B cell (primary cell): ENCODE measurements at regions not wholly inside any gene's neighbourhood (a gene's known extent, or its start where the extent isn't known, plus 50 kb on each side); places are given as distances from the start of the nearest gene placed in this dataset.

Experiments used
- ATAC-seq: fragments of 200-7000 bp; cut with Tn5 transposase; one replicate; pipeline ENCODE4 v1.10.0; 2021; ENCODE audit warnings: low read depth, mild to moderate bottlenecking, moderate number of reproducible peaks, moderate library complexity
- CTCF ChIA-PET: fragments of 350-600 bp; sonication (Branson Sonifier 250); formaldehyde crosslinking; loops from one replicate; lab custom pipeline; 2021; ENCODE audit warnings: antibody characterized with exemption, inconsistent platforms; lab: Charles Lee
- POLR2A ChIA-PET: fragments of 350-600 bp; sonication (Branson Sonifier 250); formaldehyde crosslinking; loops from one replicate; lab custom pipeline; 2021; ENCODE audit warnings: antibody characterized with exemption; lab: Charles Lee
- DNase-seq: peaks from one replicate; pipeline ENCODE4 v3.0.0; 2013
- H2AFZ ChIP-seq: 2 replicates; pipeline ENCODE4 v1.6.1; 2012; ENCODE audit warnings: mild to moderate bottlenecking, low read depth, low read length; ENCODE audit not compliant: insufficient read depth, poor library complexity, severe bottlenecking
- H3K27ac ChIP-seq, 2 donors: 1 replicate in 1 of 2; 2 replicates in 1 of 2; pipeline ENCODE4 v1.5.1; 2012 to 2013; ENCODE audit warnings: low read length in 2 of 2, mild to moderate bottlenecking in 2 of 2, moderate library complexity in 1 of 2
- H3K27me3 ChIP-seq, 4 experiments: fragments of 200-600 bp in 1 of 4; sonication (generic) in 1 of 4; replicated peaks in 1 of 4; 1 replicate in 2 of 4; 2 replicates in 2 of 4; pipeline versions ENCODE4 v1.6.1 to v1.7.0; 2013 to 2016; ENCODE audit warnings: low read length in 3 of 4, mild to moderate bottlenecking in 2 of 4, mixed read lengths in 1 of 4, moderate library complexity in 1 of 4; ENCODE audit not compliant: insufficient read depth in 4 of 4, control insufficient read depth in 3 of 4; ENCODE audit errors: control extremely low read depth in 1 of 4
- H3K36me3 ChIP-seq, 2 experiments: replicated peaks in 1 of 2; 1 replicate in 1 of 2; 2 replicates in 1 of 2; pipeline versions ENCODE4 v1.6.1 to v1.7.1; 2013; ENCODE audit warnings: low read length in 1 of 2; ENCODE audit not compliant: insufficient read depth in 2 of 2, control insufficient read depth in 1 of 2; ENCODE audit errors: control extremely low read depth in 1 of 2, extremely low read depth in 1 of 2
- H3K4me1 ChIP-seq, 2 donors: fragments of 200-600 bp in 1 of 2; sonication (generic) in 1 of 2; 1 replicate in 1 of 2; 2 replicates in 1 of 2; pipeline versions ENCODE4 v1.5.1 to v1.6.1; 2013 to 2017; ENCODE audit warnings: low read length in 2 of 2; ENCODE audit not compliant: control insufficient read depth in 2 of 2, insufficient read depth in 2 of 2
- H3K4me2 ChIP-seq: replicated peaks from 2 replicates; pipeline ENCODE3; 2012; ENCODE audit warnings: mild to moderate bottlenecking, low read depth, low read length; ENCODE audit not compliant: poor library complexity, severe bottlenecking
- H3K4me3 ChIP-seq, 5 experiments: fragments of 200-600 bp in 1 of 5; sonication (generic) in 1 of 5; 1 replicate in 3 of 5; 2 replicates in 2 of 5; pipeline versions ENCODE4 v1.5.1 to v1.7.0; 2011 to 2016; ENCODE audit warnings: low read length in 4 of 5, mild to moderate bottlenecking in 4 of 5, low read depth in 2 of 5, control low read depth in 1 of 5, moderate library complexity in 1 of 5; ENCODE audit not compliant: insufficient read depth in 1 of 5; ENCODE audit errors: control extremely low read depth in 1 of 5, extremely low read depth in 1 of 5
- H3K79me2 ChIP-seq: fragments of 200-600 bp; sonication (generic); one replicate; pipeline ENCODE4 v1.6.0; 2016; ENCODE audit warnings: low read length; ENCODE audit not compliant: control insufficient read depth, insufficient read depth
- H3K9ac ChIP-seq: fragments of 200-600 bp; sonication (generic); 2 replicates; pipeline ENCODE4 v1.6.1; 2017; ENCODE audit warnings: mild to moderate bottlenecking, low read length, moderate library complexity
- H3K9me3 ChIP-seq, 3 donors: one replicate each; pipeline versions ENCODE4 v1.6.1 to v1.7.1; 2013; ENCODE audit warnings: low read length in 2 of 3; ENCODE audit not compliant: control insufficient read depth in 2 of 3, insufficient read depth in 1 of 3; ENCODE audit errors: control extremely low read depth in 1 of 3
- H4K20me1 ChIP-seq: 2 replicates; pipeline ENCODE4 v1.6.0; 2012; ENCODE audit warnings: mild to moderate bottlenecking, low read length; ENCODE audit not compliant: insufficient read depth, control insufficient read depth, poor library complexity, severe bottlenecking
- H3K27ac Mint-ChIP-seq: one replicate; pipeline ENCODE4 v1.8.0; 2021; ENCODE audit warnings: mixed read lengths
- H3K27me3 Mint-ChIP-seq: one replicate; pipeline ENCODE4 v1.8.0; 2021; ENCODE audit warnings: mixed read lengths
- H3K4me1 Mint-ChIP-seq: one replicate; pipeline ENCODE4 v1.8.0; 2021; ENCODE audit warnings: mixed read lengths
- H3K4me3 Mint-ChIP-seq: one replicate; pipeline ENCODE4 v1.8.0; 2021; ENCODE audit warnings: mixed read lengths
- H3K9me3 Mint-ChIP-seq: one replicate; pipeline ENCODE4 v1.8.0; 2022; ENCODE audit warnings: mixed read lengths; ENCODE audit not compliant: insufficient read depth
- EZH2 ChIP-seq: IDR thresholded peaks from 2 replicates; pipeline ENCODE4 v1.6.1; 2012; ENCODE audit warnings: borderline replicate concordance, low read depth, mild to moderate bottlenecking, moderate library complexity, low read length; ENCODE audit not compliant: insufficient read depth, poor library complexity, severe bottlenecking
- WGBS: methylation state at CpG from one replicate; pipeline ENCODE4 v1.1.5; 2013; ENCODE audit warnings: missing lambda C conversion rate; ENCODE audit not compliant: insufficient coverage; 5-methylcytosine and 5-hydroxymethylcytosine counted together
- intact Hi-C: fragments of 100-400 bp; cut with micrococcal nuclease; formaldehyde crosslinking; loops from one replicate; pipeline ENCODE4 v1.10.0; 2022
- TF ChIP-seq, protein P1 (sequence below): fragments of 200-600 bp; IDR thresholded peaks from one replicate; pipeline ENCODE4 v1.8.0; 2022; ENCODE audit warnings: antibody characterized with exemption, mild to moderate bottlenecking

GRCh38 chr10:6721480-6721879, 141.4 kb upstream of the PRKCQ start:
- Histone ChIP-seq H3K4me2 (no peak overlapping the region), H3K9me3 (no peaks in the 10 kb centered on the region), H3K4me1 (no peaks in the 10 kb centered on the region), H3K4me3 (no peak overlapping the region), H3K9ac (no peak overlapping the region), H3K27me3 (peaks cover 0 to 5% (median 0%) of the 10 kb centered on the region in 4 experiments), H4K20me1 (no peaks in the 10 kb centered on the region), H3K79me2 (no peaks in the 10 kb centered on the region), H2AFZ (no peak overlapping the region), H3K27ac (no peak overlapping the region), H3K36me3 (no peaks in the 10 kb centered on the region)
- DNase-seq (no peak), ATAC-seq (no peak)
- TF ChIP-seq EZH2 = no peak
- TF ChIP-seq, protein P1, sequence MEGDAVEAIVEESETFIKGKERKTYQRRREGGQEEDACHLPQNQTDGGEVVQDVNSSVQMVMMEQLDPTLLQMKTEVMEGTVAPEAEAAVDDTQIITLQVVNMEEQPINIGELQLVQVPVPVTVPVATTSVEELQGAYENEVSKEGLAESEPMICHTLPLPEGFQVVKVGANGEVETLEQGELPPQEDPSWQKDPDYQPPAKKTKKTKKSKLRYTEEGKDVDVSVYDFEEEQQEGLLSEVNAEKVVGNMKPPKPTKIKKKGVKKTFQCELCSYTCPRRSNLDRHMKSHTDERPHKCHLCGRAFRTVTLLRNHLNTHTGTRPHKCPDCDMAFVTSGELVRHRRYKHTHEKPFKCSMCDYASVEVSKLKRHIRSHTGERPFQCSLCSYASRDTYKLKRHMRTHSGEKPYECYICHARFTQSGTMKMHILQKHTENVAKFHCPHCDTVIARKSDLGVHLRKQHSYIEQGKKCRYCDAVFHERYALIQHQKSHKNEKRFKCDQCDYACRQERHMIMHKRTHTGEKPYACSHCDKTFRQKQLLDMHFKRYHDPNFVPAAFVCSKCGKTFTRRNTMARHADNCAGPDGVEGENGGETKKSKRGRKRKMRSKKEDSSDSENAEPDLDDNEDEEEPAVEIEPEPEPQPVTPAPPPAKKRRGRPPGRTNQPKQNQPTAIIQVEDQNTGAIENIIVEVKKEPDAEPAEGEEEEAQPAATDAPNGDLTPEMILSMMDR = no peak
- intact Hi-C loops = no loop called here
- ChIA-PET CTCF (interaction anchor here (1.3 kb wide), 1 partner anchor 9 kb away, joined by 3 read pairs; no protein-coding TSS in a partner anchor), POLR2A (no interaction called here)
- 81% methylated on average over 5 of the region's 7 CpGs for WGBS
- peaks cover 44% of the 10 kb centered on the region for H3K27me3 Mint-ChIP-seq
- no peak overlapping the region for H3K27ac Mint-ChIP-seq
- H3K4me1 Mint-ChIP-seq = no peaks in the 10 kb centered on the region
- H3K9me3 Mint-ChIP-seq = no peaks in the 10 kb centered on the region
- H3K4me3 Mint-ChIP-seq = no peak overlapping the region

GRCh38 chr10:6719561-6719960, 139.5 kb upstream of the PRKCQ start:
- H3K27ac ChIP-seq = no peak overlapping the region
- no peak overlapping the region for H3K4me3 Mint-ChIP-seq
- H3K4me2 ChIP-seq = no peak overlapping the region
- peaks cover 0 to 5% (median 0%) of the 10 kb centered on the region in 4 experiments for H3K27me3 ChIP-seq
- CTCF ChIA-PET = no interaction called here
- H3K9me3 Mint-ChIP-seq = no peaks in the 10 kb centered on the region
- no peaks in the 10 kb centered on the region for H4K20me1 ChIP-seq
- no peak for ATAC-seq
- no peak for DNase-seq
- H3K27me3 Mint-ChIP-seq = peaks cover 46% of the 10 kb centered on the region
- no peaks in the 10 kb centered on the region for H3K36me3 ChIP-seq
- no peak overlapping the region for H3K9ac ChIP-seq
- TF ChIP-seq, protein P1 = no peak
- no peak for TF ChIP-seq EZH2
- WGBS = 91% methylated on average over 1 of the region's 2 CpGs
- no peaks in the 10 kb centered on the region for H3K4me1 Mint-ChIP-seq
- intact Hi-C loops = no loop called here
- POLR2A ChIA-PET = no interaction called here
- no peaks in the 10 kb centered on the region for H3K9me3 ChIP-seq
- no peaks in the 10 kb centered on the region for H3K79me2 ChIP-seq
- H2AFZ ChIP-seq = no peak overlapping the region
- H3K4me3 ChIP-seq = no peak overlapping the region
- no peaks in the 10 kb centered on the region for H3K4me1 ChIP-seq
- no peak overlapping the region for H3K27ac Mint-ChIP-seq
